HG02852 (cell line): ENCODE measurements at regions not wholly inside any gene's neighbourhood (a gene's known extent, or its start where the extent isn't known, plus 50 kb on each side); places are given as distances from the start of the nearest gene placed in this dataset.

Source experiments
- ATAC-seq: cut with Tn5 transposase; IDR thresholded peaks from one replicate; pipeline ENCODE4 v1.9.1; 2021; ENCODE audit warnings: mild to moderate bottlenecking, moderate library complexity; ENCODE audit not compliant: unreplicated experiment

DNA sequence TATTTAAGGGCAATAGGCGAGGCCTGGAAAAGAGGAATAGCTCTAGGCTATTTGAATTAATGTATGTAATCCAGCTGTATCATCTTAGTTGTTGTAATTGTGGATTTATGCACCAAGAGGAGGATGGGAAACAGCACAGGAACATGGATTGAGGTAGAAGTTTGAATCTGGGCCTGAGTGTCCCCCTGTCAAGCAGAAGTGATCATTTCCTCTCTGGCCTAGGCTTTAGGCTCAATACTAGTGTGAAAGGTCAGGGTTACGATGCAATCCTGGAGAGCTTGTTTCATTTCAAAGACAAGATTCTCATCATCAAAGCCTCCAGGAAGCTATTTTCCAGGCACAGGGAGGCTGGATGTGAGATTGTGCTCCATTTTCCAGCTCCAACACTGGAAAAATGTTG is 77.9 kb upstream of the HSD17B12 start:
- no peak for ATAC-seq

DNA sequence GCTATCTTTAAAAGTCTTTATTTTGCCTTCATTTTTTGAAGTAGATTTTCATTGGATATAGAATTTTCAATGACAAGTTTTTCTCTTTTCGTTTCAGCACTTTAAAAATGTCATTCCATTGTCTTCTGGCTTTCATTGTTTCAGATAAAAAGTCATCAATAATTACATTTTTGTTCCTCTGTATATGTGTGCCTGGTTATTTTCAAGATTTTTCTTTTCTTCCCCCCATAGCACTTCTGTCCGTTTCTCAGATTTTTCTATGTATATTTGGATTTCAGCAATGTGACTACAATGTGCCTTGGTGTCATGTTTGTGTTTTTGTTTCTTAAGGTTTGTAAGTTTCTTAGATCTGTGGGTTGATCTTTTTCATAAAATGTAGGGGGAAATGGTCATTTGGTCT is 66.3 kb upstream of the HSD17B12 start:
- ATAC-seq = no peak

DNA sequence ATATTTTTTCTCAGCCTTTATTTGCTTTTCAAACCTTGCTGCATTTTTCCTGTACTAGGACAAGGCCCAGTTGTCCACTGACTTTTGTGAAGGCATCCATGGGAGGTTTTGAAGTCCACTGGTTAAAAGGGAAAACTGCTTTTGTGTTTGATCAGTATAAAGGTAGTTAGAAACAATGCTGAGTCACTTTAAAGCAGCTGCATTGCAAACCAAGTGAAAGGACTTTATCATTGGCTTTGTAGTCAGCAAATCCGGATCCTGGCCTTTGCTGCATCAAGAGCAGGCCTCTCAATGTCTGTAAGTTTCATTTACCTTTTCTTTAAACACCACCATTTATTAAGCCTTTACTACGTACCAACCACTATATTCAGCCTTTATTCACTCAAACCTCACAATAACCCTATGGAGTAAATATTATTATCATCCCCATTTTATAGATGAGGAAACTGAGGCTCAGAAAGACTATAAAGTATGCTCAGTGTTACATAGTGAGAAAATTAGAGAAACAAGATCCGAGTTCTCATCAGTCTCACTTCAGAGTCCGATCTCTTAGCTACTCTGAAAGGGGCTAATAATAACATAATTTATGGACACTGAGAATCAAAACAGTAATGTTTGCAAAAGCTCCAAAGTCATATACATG is 60.6 kb upstream of the HSD17B12 start:
- no peak for ATAC-seq

DNA sequence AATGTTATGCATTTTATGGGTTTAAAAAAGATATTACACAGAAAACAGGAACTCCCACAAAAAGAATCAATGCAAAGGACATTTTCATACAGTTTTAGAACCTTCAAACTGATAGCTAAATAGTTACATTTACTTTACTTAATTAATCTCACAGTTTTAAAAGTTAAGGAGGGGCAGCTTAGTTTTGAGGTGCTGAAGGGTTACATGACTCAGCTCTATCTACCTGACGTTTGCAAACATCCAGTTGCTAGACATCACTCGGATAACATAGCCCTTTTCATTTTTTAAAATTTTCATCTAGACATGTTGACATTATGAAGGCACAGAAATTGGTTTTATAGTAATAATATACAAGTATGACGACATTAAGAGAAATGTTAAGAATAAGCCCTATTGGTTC is 53.7 kb upstream of the HSD17B12 start:
- ATAC-seq = no peak
